GM18505 (cell line): ENCODE measurements at regions not wholly inside any gene's neighbourhood (a gene's known extent, or its start where the extent isn't known, plus 50 kb on each side); places are given as distances from the start of the nearest gene placed in this dataset.

Experiments
- ATAC-seq: cut with Tn5 transposase; IDR thresholded peaks from one replicate; pipeline ENCODE4 v1.9.1; 2021; ENCODE audit not compliant: unreplicated experiment
- POLR2A ChIP-seq: IDR thresholded peaks from 4 replicates; pipeline ENCODE4 v1.6.1; 2011; ENCODE audit warnings: borderline replicate concordance; ENCODE audit not compliant: insufficient read depth, insufficient read length; ENCODE audit errors: extremely low read depth

DNA sequence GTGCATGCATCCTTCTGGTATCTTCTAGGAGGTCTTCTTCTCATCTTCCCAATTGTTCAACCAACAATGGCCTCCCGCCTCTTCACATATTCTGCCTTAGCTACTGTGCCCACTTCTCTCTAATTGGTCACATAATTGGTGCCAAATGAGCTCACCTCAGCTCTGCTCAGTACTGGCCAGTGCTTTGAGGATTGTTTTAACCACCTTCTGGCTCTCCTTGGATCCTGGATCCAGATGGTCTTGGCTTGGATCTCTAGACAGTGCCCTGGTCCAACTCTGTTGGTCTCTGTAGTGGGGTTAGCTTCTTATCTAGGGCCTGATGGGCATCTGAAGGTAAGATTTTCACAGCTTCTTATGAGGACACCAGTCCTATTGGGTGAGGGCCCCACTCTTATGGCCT, 820.8 kb downstream of the TYW1 start:
- no peak for TF ChIP-seq POLR2A
- ATAC-seq = no peak

GRCh38 chr7:67821116-67821515, 824.5 kb downstream of the TYW1 start:
- no peak for TF ChIP-seq POLR2A
- no peak for ATAC-seq

DNA sequence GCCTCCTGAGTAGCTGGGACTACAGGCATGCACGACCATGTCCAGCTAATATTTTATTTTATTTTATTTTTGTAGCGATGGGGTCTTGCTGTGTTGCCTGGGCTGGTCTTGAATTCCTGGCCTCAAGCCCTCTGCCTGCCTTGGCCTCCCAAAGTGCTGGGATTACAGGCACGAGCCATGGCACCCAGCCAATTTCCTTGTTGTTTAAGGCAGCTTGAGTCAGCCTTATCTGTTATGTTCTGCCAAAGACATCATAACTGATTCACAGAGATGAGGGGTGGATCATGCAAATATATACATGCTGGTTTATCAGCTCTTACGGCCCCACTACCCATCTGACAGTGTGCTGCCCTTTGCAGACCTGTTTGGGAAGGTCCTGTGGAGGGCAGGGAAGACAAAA, 826.7 kb downstream of the TYW1 start:
- no peak for ATAC-seq
- no peak for TF ChIP-seq POLR2A

GRCh38 chr7:67825356-67825755, 828.7 kb downstream of the TYW1 start:
- no peak for TF ChIP-seq POLR2A
- no peak for ATAC-seq

DNA sequence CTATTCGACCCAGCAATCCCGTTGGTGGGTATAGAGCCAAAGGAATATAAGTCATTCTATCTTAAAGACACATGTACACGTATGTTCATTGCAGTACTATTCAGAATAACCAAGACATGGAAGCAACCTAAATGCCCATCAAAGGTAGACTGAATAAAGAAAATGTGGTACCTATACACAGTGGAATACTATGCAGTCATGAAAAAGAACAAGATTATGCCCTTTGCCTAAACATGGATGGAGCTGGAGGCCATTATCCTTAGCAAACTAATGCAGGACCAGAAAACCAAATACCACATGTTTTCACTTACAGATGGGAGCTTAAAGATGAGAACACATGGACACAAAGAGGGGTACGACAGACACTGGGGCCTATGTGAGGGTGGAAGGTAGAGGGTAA, 845.3 kb downstream of the TYW1 start:
- TF ChIP-seq POLR2A = no peak
- ATAC-seq = no peak

- no peak for ATAC-seq
Observed at GRCh38 chr7:67842571-67842970, 845.9 kb downstream of the TYW1 start.

DNA sequence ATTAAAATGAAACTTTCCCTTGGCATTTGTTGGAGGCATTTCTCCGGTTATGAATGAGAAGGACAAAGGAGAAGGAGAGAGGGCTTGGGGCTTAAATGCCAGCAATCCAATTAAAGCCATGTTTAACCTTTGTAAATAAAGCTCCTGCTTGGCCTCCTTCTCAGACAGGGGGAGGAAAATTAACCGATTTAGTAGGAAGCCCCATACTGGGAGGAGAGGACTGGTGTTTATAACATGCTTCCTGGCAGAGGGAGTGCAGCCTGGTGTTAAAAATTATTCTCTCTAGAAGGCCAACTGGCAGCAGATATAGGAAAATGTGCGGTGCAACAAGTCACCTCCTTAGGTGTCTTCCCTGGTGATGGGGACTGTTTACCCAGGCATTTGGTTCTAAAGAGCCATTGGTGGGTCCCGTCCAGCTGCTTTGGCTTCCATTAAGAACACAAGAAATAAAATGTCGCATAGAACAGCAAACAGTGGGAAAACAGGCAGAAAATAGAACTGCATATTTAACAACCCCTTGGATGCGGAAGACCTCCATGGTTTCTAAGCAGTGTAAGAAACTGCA, 846.5 kb downstream of the TYW1 start:
- TF ChIP-seq POLR2A = no peak
- ATAC-seq = no peak

More at GRCh38 chr7:67842571-67842970, 845.9 kb downstream of the TYW1 start:
- no peak for TF ChIP-seq POLR2A

DNA sequence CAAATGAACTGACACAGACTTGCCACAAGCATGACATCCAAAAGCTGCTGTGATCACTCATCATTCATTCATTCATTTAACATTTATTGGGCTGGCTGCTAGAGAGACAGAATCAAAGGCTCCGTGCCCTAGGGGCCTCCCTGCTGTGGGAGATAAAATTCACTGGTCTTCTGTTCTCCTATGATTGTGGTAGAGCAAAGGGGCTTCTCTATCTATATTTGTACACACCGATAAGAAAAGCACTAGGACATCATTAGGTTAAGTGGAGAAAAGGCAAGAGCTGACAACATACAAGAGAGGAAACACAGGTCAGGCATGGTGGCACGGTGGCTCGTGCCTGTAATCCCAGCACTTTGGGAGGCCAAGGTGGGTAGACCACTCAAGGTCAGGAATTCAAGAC, 847.0 kb downstream of the TYW1 start:
- ATAC-seq = no peak
- no peak for TF ChIP-seq POLR2A

DNA sequence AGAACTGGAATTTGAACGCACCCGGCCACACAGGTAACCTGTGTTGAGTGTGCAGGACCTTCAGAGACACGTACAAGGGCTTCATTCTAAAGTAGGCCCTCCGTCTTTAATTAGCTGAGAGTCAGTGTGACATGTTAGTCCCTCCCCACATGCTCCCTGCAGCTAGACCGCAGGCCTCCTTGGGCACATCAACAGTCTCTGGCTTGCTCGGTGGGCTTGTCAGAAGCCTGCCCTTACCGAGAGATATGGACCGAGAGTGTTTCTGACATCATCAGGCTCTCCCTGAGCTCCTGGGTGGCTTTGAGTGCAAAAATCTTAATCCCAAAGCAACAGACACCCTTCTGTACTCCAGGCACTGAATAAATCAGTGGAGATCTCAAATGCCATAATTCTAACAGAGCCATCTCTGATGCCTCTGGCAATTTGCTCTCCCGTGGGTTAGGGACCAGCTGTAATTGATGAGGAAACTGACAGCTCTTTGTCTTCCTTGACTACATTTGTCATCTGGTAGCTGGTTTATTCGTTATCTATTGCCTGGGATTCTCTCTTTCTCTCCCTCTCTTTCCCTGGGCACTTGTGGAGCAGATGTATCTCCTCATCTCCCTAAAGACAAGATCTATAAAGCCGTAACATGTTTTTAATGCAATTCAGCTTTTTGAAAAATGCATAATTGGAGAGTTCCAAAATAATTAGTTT, 850.6 kb downstream of the TYW1 start:
- no peak for TF ChIP-seq POLR2A

DNA sequence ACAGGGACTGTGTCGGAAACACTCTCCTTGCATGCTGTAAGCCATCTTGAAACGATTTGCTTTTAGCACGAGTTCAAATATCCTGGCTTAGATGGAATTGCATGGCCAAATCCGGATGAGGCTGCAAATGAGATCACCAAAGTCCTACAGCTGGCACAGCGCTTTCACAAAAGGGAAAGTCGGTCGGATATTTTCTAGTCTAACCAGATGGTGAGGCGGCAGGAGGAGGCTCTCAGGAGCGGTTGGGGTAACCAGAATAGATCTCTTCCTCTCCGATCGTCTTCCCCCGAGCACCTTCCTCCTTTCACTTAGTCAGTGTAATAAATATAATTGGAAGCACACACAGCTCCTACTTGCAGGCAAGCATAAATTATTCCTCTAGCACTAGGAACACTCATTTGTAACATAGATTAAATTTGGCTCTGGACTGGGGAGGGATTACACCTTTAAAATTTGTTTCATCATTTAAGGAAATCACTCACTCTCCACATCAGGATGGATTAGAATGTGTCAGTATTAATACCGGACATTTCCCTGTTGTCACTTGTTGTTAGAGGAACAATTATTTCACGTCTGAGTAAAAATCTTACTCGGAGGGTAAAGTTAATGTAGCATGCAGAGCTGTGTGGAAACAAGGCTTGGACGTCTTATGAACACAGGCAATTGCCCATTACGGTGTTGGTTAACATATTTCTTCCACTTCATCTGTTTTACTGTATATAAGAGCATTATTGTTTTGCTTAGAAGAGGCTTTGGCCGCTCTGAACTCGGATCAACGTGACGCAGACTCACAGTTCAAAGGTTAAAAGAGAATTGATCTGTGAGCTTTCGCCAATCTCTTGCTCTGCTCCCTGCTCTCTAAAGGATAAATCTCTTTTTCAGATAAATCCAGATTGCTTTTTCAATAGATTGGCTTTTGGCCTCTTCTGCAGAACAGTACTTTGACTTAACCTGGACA, 857.9 kb downstream of the TYW1 start:
- no peak for TF ChIP-seq POLR2A
- ATAC-seq = no peak

More for the DNA sequence above, 850.6 kb downstream of the TYW1 start:
- no peak for ATAC-seq

GRCh38 chr7:67855322-67855721, 858.7 kb downstream of the TYW1 start:
- ATAC-seq = no peak
- no peak for TF ChIP-seq POLR2A

GRCh38 chr7:67856046-67856445, 859.4 kb downstream of the TYW1 start:
- TF ChIP-seq POLR2A = no peak
- ATAC-seq = no peak

GRCh38 chr7:67857698-67858097, 861.1 kb downstream of the TYW1 start:
- no peak for TF ChIP-seq POLR2A
- no peak for ATAC-seq
